HG02852 (cell line): ENCODE measurements at regions not wholly inside any gene's neighbourhood (a gene's known extent, or its start where the extent isn't known, plus 50 kb on each side); places are given as distances from the start of the nearest gene placed in this dataset.
A peak's percentile ranks its signal among the peaks of the same experiment; 100 is the strongest.

ENCODE experiments used
- ATAC-seq: cut with Tn5 transposase; IDR thresholded peaks from one replicate; pipeline ENCODE4 v1.9.1; 2021; ENCODE audit warnings: mild to moderate bottlenecking, moderate library complexity; ENCODE audit not compliant: unreplicated experiment

- peak; percentile 75 for ATAC-seq
Observed at GRCh38 chr11:128367573-128367972, 219.8 kb downstream of the ETS1 start.

GRCh38 chr11:128365044-128365443 is 222.3 kb downstream of the ETS1 start:
- no peak for ATAC-seq

GRCh38 chr11:128361451-128362020 is 225.8 kb downstream of the ETS1 start:
- no peak for ATAC-seq

GRCh38 chr11:128359515-128359914 is 227.8 kb downstream of the ETS1 start:
- no peak for ATAC-seq

- ATAC-seq = no peak
Observed at GRCh38 chr11:128357073-128357472, 230.3 kb downstream of the ETS1 start.

GRCh38 chr11:128355558-128355957 is 231.8 kb downstream of the ETS1 start:
- no peak for ATAC-seq

GRCh38 chr11:128354476-128354875 is 232.9 kb downstream of the ETS1 start:
- no peak for ATAC-seq

- no peak for ATAC-seq
Observed at GRCh38 chr11:128351168-128351567, 236.2 kb downstream of the ETS1 start.

- ATAC-seq = no peak
Observed at GRCh38 chr11:128349650-128350299, 237.6 kb downstream of the ETS1 start.

GRCh38 chr11:128346804-128347203 is 240.6 kb downstream of the ETS1 start:
- no peak for ATAC-seq

GRCh38 chr11:128345316-128345715 is 242.0 kb downstream of the ETS1 start:
- ATAC-seq = no peak

GRCh38 chr11:128343870-128344269 is 243.5 kb downstream of the ETS1 start:
- ATAC-seq = no peak

GRCh38 chr11:128343135-128343514 is 244.2 kb downstream of the ETS1 start:
- peak; percentile 21 for ATAC-seq

- ATAC-seq = peak; percentile 93
Observed at GRCh38 chr11:128342511-128343134, 244.7 kb downstream of the ETS1 start.

GRCh38 chr11:128341280-128342248 is 245.8 kb downstream of the ETS1 start:
- no peak for ATAC-seq

- no peak for ATAC-seq
Observed at GRCh38 chr11:128339792-128340191, 247.6 kb downstream of the ETS1 start.

GRCh38 chr11:128338811-128339210 is 248.5 kb downstream of the ETS1 start:
- ATAC-seq = no peak

GRCh38 chr11:128336203-128336602 is 251.2 kb downstream of the ETS1 start:
- ATAC-seq = no peak

- ATAC-seq = no peak
Observed at GRCh38 chr11:128335729-128336128, 251.6 kb downstream of the ETS1 start.

- no peak for ATAC-seq
Observed at GRCh38 chr11:128334311-128335044, 252.9 kb downstream of the ETS1 start.

- no peak for ATAC-seq
Observed at GRCh38 chr11:128331317-128331716, 256.0 kb downstream of the ETS1 start.
